ENCODE measurements at regions not wholly inside any gene's neighbourhood (a gene's known extent, or its start where the extent isn't known, plus 50 kb on each side); places are given as distances from the start of the nearest gene placed in this dataset.

DNA sequence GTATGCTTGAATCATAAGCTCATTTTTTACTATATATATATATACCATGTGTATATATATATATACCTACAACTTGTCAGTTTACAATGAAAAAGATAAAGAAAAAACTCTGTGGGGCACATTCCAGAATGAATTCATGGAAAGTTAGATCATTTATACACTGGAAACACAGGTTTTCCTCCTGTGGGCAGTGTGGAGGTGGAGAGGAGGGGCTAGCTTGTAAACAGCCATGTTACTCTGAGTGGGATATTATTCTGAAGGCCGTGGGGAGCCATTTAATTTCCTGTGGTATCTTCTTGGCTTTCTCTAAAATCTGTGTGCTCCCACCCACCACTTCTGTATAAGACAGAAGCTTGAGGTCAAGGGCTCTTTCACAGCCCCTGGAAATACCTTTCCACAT lies 273.4 kb upstream of the MTNR1B start:
- Histone ChIP-seq H3K4me1 (ENCODE audit: control insufficient read depth in 4 of 4, insufficient read depth in 4 of 4, low read length in 3 of 4) (no peaks in the 10 kb centered on the region), H3K27me3 (ENCODE audit: control insufficient read depth in 4 of 4, insufficient read depth in 4 of 4, low read length in 3 of 4) (peaks cover 0 to 3% (median 0%) of the 10 kb centered on the region in 4 donors), H3K9me3 (ENCODE audit: control insufficient read depth in 4 of 4, low read length in 3 of 4) (no peaks in the 10 kb centered on the region), H3K27ac (ENCODE audit: low read depth in 1 of 2, low read length in 2 of 2) (no peak overlapping the region), H3K4me3 (ENCODE audit: low read depth in 1 of 3, low read length in 3 of 3) (no peak overlapping the region), H3K9ac (ENCODE audit: low read depth in 1 of 2, low read length in 2 of 2) (no peak overlapping the region), H3K36me3 (ENCODE audit: control insufficient read depth in 4 of 4, insufficient read depth in 3 of 4, low read depth in 1 of 4, low read length in 3 of 4) (no peaks in the 10 kb centered on the region)
- TF ChIP-seq ZBTB33 (IDR thresholded peaks at IDR 0.05) (no peak), REST (IDR thresholded peaks at IDR 0.05) (no peak), FOXA1 (IDR thresholded peaks at IDR 0.05) (no peak), RAD21 (IDR thresholded peaks at IDR 0.05) (no peak), NR2F2 (IDR thresholded peaks at IDR 0.05) (no peak), GABPA (IDR thresholded peaks at IDR 0.05 in 1 of 2, conservative IDR thresholded peaks at IDR 0.05 in 1 of 2) (no peak), ATF3 (IDR thresholded peaks at IDR 0.05) (no peak), SP1 (IDR thresholded peaks at IDR 0.05) (no peak), YY1 (IDR thresholded peaks at IDR 0.05) (no peak), MAX (IDR thresholded peaks at IDR 0.05) (no peak), TAF1 (conservative IDR thresholded peaks at IDR 0.05) (no peak), HNF4G (IDR thresholded peaks at IDR 0.05) (no peak), RXRA (IDR thresholded peaks at IDR 0.05) (no peak), JUND (IDR thresholded peaks at IDR 0.05) (no peak)
- TF ChIP-seq, protein P1, sequence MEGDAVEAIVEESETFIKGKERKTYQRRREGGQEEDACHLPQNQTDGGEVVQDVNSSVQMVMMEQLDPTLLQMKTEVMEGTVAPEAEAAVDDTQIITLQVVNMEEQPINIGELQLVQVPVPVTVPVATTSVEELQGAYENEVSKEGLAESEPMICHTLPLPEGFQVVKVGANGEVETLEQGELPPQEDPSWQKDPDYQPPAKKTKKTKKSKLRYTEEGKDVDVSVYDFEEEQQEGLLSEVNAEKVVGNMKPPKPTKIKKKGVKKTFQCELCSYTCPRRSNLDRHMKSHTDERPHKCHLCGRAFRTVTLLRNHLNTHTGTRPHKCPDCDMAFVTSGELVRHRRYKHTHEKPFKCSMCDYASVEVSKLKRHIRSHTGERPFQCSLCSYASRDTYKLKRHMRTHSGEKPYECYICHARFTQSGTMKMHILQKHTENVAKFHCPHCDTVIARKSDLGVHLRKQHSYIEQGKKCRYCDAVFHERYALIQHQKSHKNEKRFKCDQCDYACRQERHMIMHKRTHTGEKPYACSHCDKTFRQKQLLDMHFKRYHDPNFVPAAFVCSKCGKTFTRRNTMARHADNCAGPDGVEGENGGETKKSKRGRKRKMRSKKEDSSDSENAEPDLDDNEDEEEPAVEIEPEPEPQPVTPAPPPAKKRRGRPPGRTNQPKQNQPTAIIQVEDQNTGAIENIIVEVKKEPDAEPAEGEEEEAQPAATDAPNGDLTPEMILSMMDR (IDR thresholded peaks at IDR 0.05; ENCODE audit: low read depth, low read length, missing input control), result no peak
- DNase-seq (ENCODE audit: low spot score), result no peak
- WGBS, result 84% methylated on average over 1 of the region's 1 CpG

All from liver (tissue), 8 donors.